Psoas muscle (tissue), 7 donors: ENCODE measurements at regions not wholly inside any gene's neighbourhood (a gene's known extent, or its start where the extent isn't known, plus 50 kb on each side); places are given as distances from the start of the nearest gene placed in this dataset.
"Not testable (repeated sequence)": the region's sequence is repeated elsewhere in the genome, so short reads cannot be mapped to it uniquely, and the experiment has no call there.

Source experiments
- ATAC-seq, 4 donors: fragments of 200-7000 bp; cut with Tn5 transposase; one replicate each; pipeline ENCODE4 v1.9.1; 2020; ENCODE audit warnings: moderate library complexity in 3 of 4, mild to moderate bottlenecking in 2 of 4
- DNase-seq, 2 donors: peaks; one replicate each; pipeline ENCODE4 v3.0.0-alpha.2; 2020
- H3K27ac ChIP-seq: fragments of 200-600 bp; one replicate; pipeline ENCODE4 v1.8.0; 2022
- H3K27me3 ChIP-seq, 3 donors: fragments of 200-600 bp in 1 of 3; one replicate each; pipeline versions ENCODE4 v1.6.1 to v1.8.0; 2013 to 2022; ENCODE audit warnings: low read length in 2 of 3, mild to moderate bottlenecking in 2 of 3, moderate library complexity in 1 of 3; ENCODE audit not compliant: insufficient read depth in 3 of 3
- H3K36me3 ChIP-seq, 2 donors: fragments of 200-600 bp in 1 of 2; one replicate each; pipeline versions ENCODE4 v1.6.1 to v1.8.0; 2013 to 2022; ENCODE audit warnings: low read depth in 1 of 2, mild to moderate bottlenecking in 1 of 2, moderate library complexity in 1 of 2; ENCODE audit not compliant: insufficient read depth in 1 of 2
- H3K4me1 ChIP-seq: fragments of 200-600 bp; one replicate; pipeline ENCODE4 v1.8.0; 2022
- H3K4me3 ChIP-seq: fragments of 200-600 bp; one replicate; pipeline ENCODE4 v1.8.0; 2022; ENCODE audit warnings: mild to moderate bottlenecking
- H3K9me3 ChIP-seq: fragments of 200-600 bp; one replicate; pipeline ENCODE4 v1.8.0; 2022
- CTCF ChIP-seq: fragments of 200-600 bp; IDR thresholded peaks from one replicate; pipeline ENCODE4 v1.8.0; 2022; ENCODE audit warnings: antibody characterized with exemption
- WGBS, 3 donors: extraction: QIAGEN DNeasy Blood & Tissue Kit; methylation state at CpG; one replicate each; pipeline versions ENCODE4 v1.1.6 to v1.1.7; 2013; 5-methylcytosine and 5-hydroxymethylcytosine counted together
- intact Hi-C, 2 donors: fragments of 100-400 bp; cut with DNase I; formaldehyde crosslinking; loops; one replicate each; pipeline versions ENCODE4 v1.11.0 to v1.14.2; 2022
- donor health status: healthy with polysubstance abuse.
- donor health status: DM: no; HTN: no; CAD: no; lungs with moderate emphysema.
- donor health status: Bipolar disorder and iron deficiency.
- donor health status: healthy.
- donor health status: DM: yes; HTN: yes; CAD: no.
- donor health status: DM: no; HTN: no; CAD: no.
- donor health status: DM: yes; HTN: yes; CAD: no.

GRCh38 chr11:106173291-106173690 is 95.8 kb downstream of the AASDHPPT start:
- Histone ChIP-seq H3K4me1 (no peaks in the 10 kb centered on the region), H3K36me3 (no peaks in the 10 kb centered on the region), H3K27me3 (no peaks in the 10 kb centered on the region), H3K27ac (no peak overlapping the region), H3K9me3 (no peaks in the 10 kb centered on the region), H3K4me3 (no peak overlapping the region)
- no peak for ATAC-seq
- 74 to 82% (median 76%) methylated on average over 2 of the region's 2 CpGs for whole genome bisulfite sequencing, 3 donors
- no peak for TF ChIP-seq CTCF
- DNase-seq = no peak
- intact Hi-C loops = no loop called here

- ATAC-seq, H3K9me3 ChIP-seq, H3K27me3 ChIP-seq, DNase-seq, intact Hi-C loops, H3K27ac ChIP-seq, H3K4me1 ChIP-seq, H3K4me3 ChIP-seq, H3K36me3 ChIP-seq: not testable (repeated sequence)
- 68 to 78% (median 73%) methylated on average over 4 of the region's 4 CpGs for WGBS, 3 donors
Measured at GRCh38 chr11:106174003-106174402, 96.5 kb downstream of the AASDHPPT start.

GRCh38 chr11:106176817-106177216 is 99.4 kb downstream of the AASDHPPT start:
- DNase-seq = no peak
- Histone ChIP-seq H3K4me3 (no peak overlapping the region), H3K36me3 (no peaks in the 10 kb centered on the region), H3K27ac (no peak overlapping the region), H3K9me3 (no peaks in the 10 kb centered on the region), H3K27me3 (no peaks in the 10 kb centered on the region), H3K4me1 (no peaks in the 10 kb centered on the region)
- ATAC-seq = no peak
- TF ChIP-seq CTCF = no peak
- intact Hi-C loops = no loop called here
- 93 to 94% (median 94%) methylated on average over 17 of the region's 17 CpGs for WGBS, 3 donors

- no peak overlapping the region for H3K4me3 ChIP-seq
- DNase-seq (no peak), ATAC-seq (no peak)
- H3K27ac ChIP-seq = no peak overlapping the region
- H3K36me3 ChIP-seq = no peaks in the 10 kb centered on the region
- TF ChIP-seq CTCF = no peak
- intact Hi-C loops = no loop called here
- H3K4me1 ChIP-seq = no peaks in the 10 kb centered on the region
- H3K27me3 ChIP-seq = no peaks in the 10 kb centered on the region
- H3K9me3 ChIP-seq = no peaks in the 10 kb centered on the region
- WGBS, 3 donors = 68 to 78% (median 71%) methylated on average over 6 of the region's 6 CpGs
Measured at GRCh38 chr11:106177311-106177710, 99.8 kb downstream of the AASDHPPT start.

GRCh38 chr11:106178361-106178760 is 100.9 kb downstream of the AASDHPPT start:
- H3K36me3 ChIP-seq = no peaks in the 10 kb centered on the region
- intact Hi-C loops = no loop called here
- 76 to 81% (median 76%) methylated on average over 1 of the region's 1 CpG for WGBS, 3 donors
- no peak overlapping the region for H3K27ac ChIP-seq
- no peak for DNase-seq
- ATAC-seq = no peak
- no peak overlapping the region for H3K4me3 ChIP-seq
- no peaks in the 10 kb centered on the region for H3K27me3 ChIP-seq
- no peak for TF ChIP-seq CTCF
- H3K9me3 ChIP-seq = no peaks in the 10 kb centered on the region
- H3K4me1 ChIP-seq = no peaks in the 10 kb centered on the region
